ENCODE measurements at regions not wholly inside any gene's neighbourhood (a gene's known extent, or its start where the extent isn't known, plus 50 kb on each side); places are given as distances from the start of the nearest gene placed in this dataset.

GRCh38 chr5:36363101-36363500, 61.4 kb upstream of the RANBP3L start:
- Mint-ChIP-seq H3K4me3 (no peak overlapping the region), H3K27ac (no peak overlapping the region), H3K9me3 (no peaks in the 10 kb centered on the region), H3K36me3 (ENCODE audit: low read depth) (no peaks in the 10 kb centered on the region), H3K4me1 (ENCODE audit: low read depth) (peaks cover 60% of the 10 kb centered on the region), H3K27me3 (ENCODE audit: insufficient read depth) (no peaks in the 10 kb centered on the region)
- DNase-seq = peak; percentile 70
- peak; percentile 49 for TF ChIP-seq CTCF (IDR thresholded peaks at IDR 0.05)

GRCh38 chr5:36363744-36364143, 62.0 kb upstream of the RANBP3L start:
- H3K4me3 Mint-ChIP-seq = no peak overlapping the region
- no peak for TF ChIP-seq CTCF (IDR thresholded peaks at IDR 0.05)
- H3K27ac Mint-ChIP-seq = no peak overlapping the region
- H3K9me3 Mint-ChIP-seq = no peaks in the 10 kb centered on the region
- H3K4me1 Mint-ChIP-seq (ENCODE audit: low read depth) = peaks cover 54% of the 10 kb centered on the region
- no peaks in the 10 kb centered on the region for H3K36me3 Mint-ChIP-seq (ENCODE audit: low read depth)
- H3K27me3 Mint-ChIP-seq (ENCODE audit: insufficient read depth) = no peaks in the 10 kb centered on the region
- no peak for DNase-seq

- DNase-seq = no peak
- Mint-ChIP-seq H3K4me1 (ENCODE audit: low read depth) (peaks cover 46% of the 10 kb centered on the region), H3K4me3 (no peak overlapping the region), H3K27me3 (ENCODE audit: insufficient read depth) (no peaks in the 10 kb centered on the region), H3K27ac (no peak overlapping the region), H3K9me3 (no peaks in the 10 kb centered on the region), H3K36me3 (ENCODE audit: low read depth) (no peaks in the 10 kb centered on the region)
- TF ChIP-seq CTCF (IDR thresholded peaks at IDR 0.05) = no peak
These were observed 62.8 kb upstream of the RANBP3L start for GRCh38 chr5:36364473-36364872.

DNA sequence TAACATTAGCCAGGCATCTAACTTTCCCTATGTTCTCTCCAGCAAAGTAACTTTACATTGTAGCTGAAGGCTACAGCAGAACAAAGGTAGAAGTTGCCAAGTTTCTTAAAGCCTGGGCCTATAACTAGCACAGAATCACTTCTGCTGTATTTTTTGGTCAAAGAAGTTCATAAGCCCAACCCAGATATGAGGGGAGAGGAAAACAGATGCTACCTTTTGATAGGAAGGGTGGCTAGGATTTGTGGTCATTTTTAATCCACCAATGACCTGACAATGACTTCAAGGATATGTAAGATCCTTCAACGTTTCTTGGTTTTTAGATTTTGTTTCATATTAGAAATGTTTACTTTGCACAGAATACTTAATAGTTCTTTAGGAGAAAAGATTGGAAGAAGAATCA, 64.2 kb upstream of the RANBP3L start:
- Mint-ChIP-seq H3K27me3 (ENCODE audit: insufficient read depth) (no peaks in the 10 kb centered on the region), H3K4me1 (ENCODE audit: low read depth) (peaks cover 32% of the 10 kb centered on the region), H3K4me3 (no peak overlapping the region), H3K27ac (no peak overlapping the region), H3K9me3 (no peaks in the 10 kb centered on the region), H3K36me3 (ENCODE audit: low read depth) (no peaks in the 10 kb centered on the region)
- no peak for DNase-seq
- no peak for TF ChIP-seq CTCF (IDR thresholded peaks at IDR 0.05)

DNA sequence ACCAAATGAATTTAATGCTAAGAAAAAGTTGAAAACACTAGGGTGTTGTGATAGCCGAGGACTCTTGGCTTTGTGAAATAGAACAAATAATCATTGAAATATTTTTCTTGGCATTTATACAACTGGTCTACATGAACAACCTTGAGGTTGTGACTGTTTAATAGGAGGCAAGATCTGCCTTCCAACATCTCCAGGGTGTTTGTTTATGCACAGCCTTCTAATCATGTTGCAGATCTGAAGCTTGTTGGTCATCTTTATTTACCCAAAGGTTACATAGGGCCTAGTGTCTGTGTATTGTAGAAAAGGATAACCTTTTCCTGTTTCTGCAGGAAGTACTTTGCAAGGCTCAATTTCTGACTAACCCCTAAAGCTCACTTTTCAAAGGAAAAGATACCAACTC, 65.2 kb upstream of the RANBP3L start:
- Mint-ChIP-seq H3K4me1 (ENCODE audit: low read depth) (peaks cover 31% of the 10 kb centered on the region), H3K36me3 (ENCODE audit: low read depth) (no peaks in the 10 kb centered on the region), H3K27ac (no peak overlapping the region), H3K9me3 (no peaks in the 10 kb centered on the region), H3K27me3 (ENCODE audit: insufficient read depth) (peaks cover 5% of the 10 kb centered on the region; the same call in 1 of the 2 replicates), H3K4me3 (no peak overlapping the region)
- no peak for TF ChIP-seq CTCF (IDR thresholded peaks at IDR 0.05)
- peak; percentile 12 for DNase-seq

GRCh38 chr5:36367524-36367923, 65.8 kb upstream of the RANBP3L start:
- peaks cover 32% of the 10 kb centered on the region for H3K4me1 Mint-ChIP-seq (ENCODE audit: low read depth)
- H3K27ac Mint-ChIP-seq = peak overlapping the region; percentile 8
- H3K36me3 Mint-ChIP-seq (ENCODE audit: low read depth) = no peaks in the 10 kb centered on the region
- no peak overlapping the region for H3K4me3 Mint-ChIP-seq
- no peaks in the 10 kb centered on the region for H3K9me3 Mint-ChIP-seq
- peaks cover 5% of the 10 kb centered on the region; the same call in 1 of the 2 replicates for H3K27me3 Mint-ChIP-seq (ENCODE audit: insufficient read depth)
- no peak for TF ChIP-seq CTCF (IDR thresholded peaks at IDR 0.05)
- DNase-seq = peak; percentile 17
